ENCODE measurements at regions not wholly inside any gene's neighbourhood (a gene's known extent, or its start where the extent isn't known, plus 50 kb on each side); places are given as distances from the start of the nearest gene placed in this dataset.

- no peak for TF ChIP-seq CTCF (IDR thresholded peaks at IDR 0.05)
- no peak for TF ChIP-seq POLR2A (IDR thresholded peaks at IDR 0.05)
- TF ChIP-seq EP300 (IDR thresholded peaks at IDR 0.05), result no peak
- TF ChIP-seq POLR2AphosphoS5 (IDR thresholded peaks at IDR 0.05), result no peak
Observed at GRCh38 chr3:30185872-30186271, 420.5 kb upstream of the TGFBR2 start.
